Ovary (tissue), 7 donors: ENCODE measurements at regions not wholly inside any gene's neighbourhood (a gene's known extent, or its start where the extent isn't known, plus 50 kb on each side); places are given as distances from the start of the nearest gene placed in this dataset.

Experiments
- DNase-seq, 5 donors: peaks; one replicate each; pipeline ENCODE4 v3.0.0-alpha.2; 2019 to 2020
- H3K27ac ChIP-seq, 2 donors: fragments of 200-600 bp; one replicate each; pipeline versions ENCODE4 v1.5.1 to v1.8.0; 2019 to 2022
- H3K27me3 ChIP-seq: fragments of 200-600 bp; one replicate; pipeline ENCODE4 v1.8.0; 2022
- H3K36me3 ChIP-seq: fragments of 200-600 bp; sonication (generic); one replicate; pipeline ENCODE4 v1.5.1; 2019
- H3K4me1 ChIP-seq: one replicate; pipeline ENCODE4 v1.8.1; 2013; ENCODE audit warnings: mild to moderate bottlenecking, moderate library complexity; ENCODE audit not compliant: insufficient read depth
- H3K4me3 ChIP-seq: fragments of 200-600 bp; sonication (generic); one replicate; pipeline ENCODE4 v1.5.1; 2017
- H3K9me3 ChIP-seq, 2 donors: fragments of 200-600 bp in 1 of 2; sonication (generic) in 1 of 2; one replicate each; pipeline versions ENCODE4 v1.5.1 to v1.8.1; 2013 to 2019; ENCODE audit warnings: mild to moderate bottlenecking in 1 of 2, moderate library complexity in 1 of 2
- CTCF ChIP-seq, 3 donors: fragments of 450-650 bp in 2 of 3; fragments of 200-600 bp in 1 of 3; IDR thresholded peaks; one replicate each; pipeline versions ENCODE4 v1.5.1 to v1.8.0; 2016 to 2022; ENCODE audit warnings: antibody characterized with exemption in 3 of 3, mild to moderate bottlenecking in 1 of 3
- EP300 ChIP-seq: sonication (generic); formaldehyde crosslinking; IDR thresholded peaks from one replicate; pipeline ENCODE4 v1.6.1; 2017; ENCODE audit warnings: antibody characterized with exemption
- POLR2A ChIP-seq: fragments of 450-650 bp; IDR thresholded peaks from one replicate; pipeline ENCODE4 v1.6.1; 2017; ENCODE audit warnings: antibody characterized with exemption, mild to moderate bottlenecking, moderate library complexity
- WGBS, 3 donors: extraction: QIAGEN DNeasy Blood & Tissue Kit in 1 of 3; methylation state at CpG; one replicate each; pipeline versions ENCODE4 v1.1.5 to v1.1.7; 2013 to 2017; 5-methylcytosine and 5-hydroxymethylcytosine counted together
- intact Hi-C, 4 donors: fragments of 100-400 bp; cut with DNase I; formaldehyde crosslinking; loops; one replicate each; pipeline versions ENCODE4 v1.11.0 to v1.15.1; 2022 to 2023
- donor health status: DM: no; HTN: no; CAD: no; lungs with moderate emphysema.
- donor health status: DM: no; HTN: no; CAD: no.
- donor health status: Bipolar disorder and iron deficiency.
- donor health status: DM: no; HTN: no; CAD: no.
- donor health status: DM: yes; HTN: yes; CAD: no.

GRCh38 chr9:36781533-36781932 is 208.8 kb downstream of the MELK start:
- WGBS, 3 donors: 60 to 65% (median 64%) methylated on average over 10 of the region's 10 CpGs
- Histone ChIP-seq H3K27ac (no peak overlapping the region), H3K4me3 (no peak overlapping the region), H3K36me3 (no peaks in the 10 kb centered on the region), H3K4me1 (no peaks in the 10 kb centered on the region), H3K9me3 (no peaks in the 10 kb centered on the region), H3K27me3 (no peaks in the 10 kb centered on the region)
- intact Hi-C loops: no loop called here
- DNase-seq: peak in 3 of 5 donors; percentile 22 to 42 (median 23)
- TF ChIP-seq CTCF (IDR thresholded peaks at IDR 0.05): no peak
- TF ChIP-seq POLR2A: no peak
- no peak for TF ChIP-seq EP300
